IMR-90 (cell line): ENCODE measurements at regions not wholly inside any gene's neighbourhood (a gene's known extent, or its start where the extent isn't known, plus 50 kb on each side); places are given as distances from the start of the nearest gene placed in this dataset.

Source experiments
- ATAC-seq: fragments of 200-7000 bp; cut with Tn5 transposase; 2 replicates; pipeline ENCODE4 v1.9.1; 2020; ENCODE audit warnings: low read depth, mild to moderate bottlenecking, moderate library complexity
- BruUV-seq: library from RNA; stranded (reverse); fragments of 400-500 nt; replicated peaks from 2 replicates; lab custom pipeline; 2021; lab: Mats Ljungman, UMichigan
- CTCF ChIA-PET: fragments of 300-600 bp; formaldehyde crosslinking; extraction: SDS; loops from one replicate; lab custom pipeline; 2021; ENCODE audit warnings: antibody characterized with exemption; lab: Yijun Ruan, JAX
- POLR2A ChIA-PET: fragments of 300-600 bp; sonication (Branson Sonifier 250); formaldehyde crosslinking; loops from one replicate; lab custom pipeline; 2022; ENCODE audit warnings: antibody characterized with exemption; ENCODE audit not compliant: unreplicated experiment; lab: Charles Lee
- DNase-seq: peaks from one replicate; pipeline ENCODE4 v3.0.0; 2013
- H2AFZ ChIP-seq: replicated peaks from 2 replicates; pipeline ENCODE3; 2013; ENCODE audit warnings: low read length, mild to moderate bottlenecking; ENCODE audit not compliant: poor library complexity
- H2AK5ac ChIP-seq: 2 replicates; pipeline ENCODE4 v1.6.1; 2013; ENCODE audit warnings: low read depth, low read length, inconsistent platforms
- H2AK9ac ChIP-seq: replicated peaks from 2 replicates; pipeline ENCODE3; 2013; ENCODE audit warnings: mild to moderate bottlenecking, low read depth, low read length, moderate library complexity; ENCODE audit not compliant: poor library complexity
- H2BK120ac ChIP-seq: 2 replicates; pipeline ENCODE4 v1.6.1; 2013; ENCODE audit warnings: low read depth, low read length, inconsistent platforms
- H2BK15ac ChIP-seq: 3 replicates; pipeline ENCODE4 v1.6.1; 2013; ENCODE audit warnings: low read depth, low read length, inconsistent platforms
- H2BK20ac ChIP-seq: 2 replicates; pipeline ENCODE4 v1.6.1; 2013; ENCODE audit warnings: low read depth, mild to moderate bottlenecking, inconsistent platforms, low read length, moderate library complexity
- H2BK5ac ChIP-seq: 2 replicates; pipeline ENCODE4 v1.6.1; 2013; ENCODE audit warnings: mild to moderate bottlenecking, low read depth, low read length, inconsistent platforms; ENCODE audit not compliant: poor library complexity, severe bottlenecking
- H3K14ac ChIP-seq: replicated peaks from 2 replicates; pipeline ENCODE4 v1.6.1; 2013; ENCODE audit warnings: low read depth, low read length, inconsistent platforms
- H3K18ac ChIP-seq: 2 replicates; pipeline ENCODE4 v1.6.1; 2013; ENCODE audit warnings: low read depth, low read length, control low read depth
- H3K23ac ChIP-seq: 2 replicates; pipeline ENCODE4 v1.6.1; 2013; ENCODE audit warnings: low read depth, low read length, inconsistent platforms
- H3K27ac ChIP-seq: 2 replicates; pipeline ENCODE4 v1.5.1; 2013; ENCODE audit warnings: mild to moderate bottlenecking, control low read depth, low read length; ENCODE audit not compliant: insufficient read depth
- H3K27me3 ChIP-seq: 2 replicates; pipeline ENCODE4 v1.6.1; 2013; ENCODE audit warnings: low read length; ENCODE audit not compliant: control insufficient read depth, insufficient read depth
- H3K36me3 ChIP-seq: 2 replicates; pipeline ENCODE4 v1.6.1; 2013; ENCODE audit warnings: low read length, mixed read lengths; ENCODE audit not compliant: control insufficient read depth, insufficient read depth
- H3K4ac ChIP-seq: 2 replicates; pipeline ENCODE4 v1.6.1; 2013; ENCODE audit warnings: low read depth, low read length, inconsistent platforms
- H3K4me1 ChIP-seq: 2 replicates; pipeline ENCODE4 v1.6.1; 2013; ENCODE audit warnings: low read length, mixed read lengths; ENCODE audit not compliant: control insufficient read depth, insufficient read depth
- H3K4me2 ChIP-seq: 2 replicates; pipeline ENCODE4 v1.6.1; 2013; ENCODE audit warnings: low read depth, mild to moderate bottlenecking, control low read depth, low read length, moderate library complexity
- H3K4me3 ChIP-seq: 2 replicates; pipeline ENCODE4 v1.5.1; 2013; ENCODE audit warnings: low read depth, mild to moderate bottlenecking, control low read depth, low read length, moderate library complexity; ENCODE audit not compliant: insufficient read depth
- H3K56ac ChIP-seq: 2 replicates; pipeline ENCODE4 v1.6.1; 2013; ENCODE audit warnings: low read length, inconsistent platforms; ENCODE audit not compliant: insufficient read depth; ENCODE audit errors: extremely low read depth
- H3K79me1 ChIP-seq, 2 experiments: 2 replicates each; pipeline ENCODE4 v1.6.1; 2013; ENCODE audit warnings: low read length in 2 of 2, inconsistent platforms in 1 of 2, low read depth in 1 of 2
- H3K9ac ChIP-seq: 2 replicates; pipeline ENCODE4 v1.6.1; 2013; ENCODE audit warnings: low read depth, low read length, control low read depth
- H3K9me1 ChIP-seq: 2 replicates; pipeline ENCODE4 v1.6.1; 2013; ENCODE audit warnings: low read length, inconsistent platforms; ENCODE audit not compliant: insufficient read depth
- H3K9me3 ChIP-seq: 2 replicates; pipeline ENCODE4 v1.6.1; 2013; ENCODE audit warnings: low read length; ENCODE audit not compliant: control insufficient read depth, insufficient read depth
- H4K20me1 ChIP-seq: 2 replicates; pipeline ENCODE4 v1.6.1; 2013; ENCODE audit warnings: low read length, inconsistent platforms; ENCODE audit not compliant: insufficient read depth
- H4K5ac ChIP-seq: 2 replicates; pipeline ENCODE4 v1.6.1; 2013; ENCODE audit warnings: mild to moderate bottlenecking, low read depth, low read length, control low read depth
- H4K8ac ChIP-seq, 2 experiments: 2 replicates each; pipeline ENCODE4 v1.6.1; 2013; ENCODE audit warnings: low read depth in 2 of 2, low read length in 2 of 2, control low read depth in 1 of 2, inconsistent platforms in 1 of 2
- H4K91ac ChIP-seq: 2 replicates; pipeline ENCODE4 v1.6.1; 2013; ENCODE audit warnings: low read depth, low read length, inconsistent platforms; ENCODE audit not compliant: insufficient read depth
- BHLHE40 ChIP-seq: fragments of 150-350 bp; IDR thresholded peaks from 2 replicates; pipeline ENCODE4 v1.6.1; 2016; ENCODE audit warnings: mild to moderate bottlenecking, low read depth, low read length
- CEBPB ChIP-seq: IDR thresholded peaks from 2 replicates; pipeline ENCODE4 v1.6.1; 2012; ENCODE audit warnings: low read depth, low read length, improper control_type of control experiment
- CHD1 ChIP-seq: IDR thresholded peaks from 2 replicates; pipeline ENCODE4 v1.6.1; 2012; ENCODE audit warnings: low read depth, low read length, improper control_type of control experiment
- CTCF ChIP-seq: conservative IDR thresholded peaks from 2 replicates; pipeline ENCODE4 v1.5.1; 2012; ENCODE audit warnings: mild to moderate bottlenecking, low read depth, low read length, improper control_type of control experiment
- ELK1 ChIP-seq: fragments of 150-350 bp; IDR thresholded peaks from 2 replicates; pipeline ENCODE4 v1.6.1; 2016; ENCODE audit warnings: low read depth, mild to moderate bottlenecking, low read length, moderate library complexity, borderline replicate concordance
- FOS ChIP-seq: fragments of 150-350 bp; IDR thresholded peaks from 2 replicates; pipeline ENCODE4 v1.6.1; 2016; ENCODE audit warnings: low read depth, low read length
- MAFK ChIP-seq: IDR thresholded peaks from 2 replicates; pipeline ENCODE4 v1.6.1; 2012; ENCODE audit warnings: low read depth, low read length, improper control_type of control experiment
- MAZ ChIP-seq: IDR thresholded peaks from 2 replicates; pipeline ENCODE4 v1.6.1; 2012; ENCODE audit warnings: low read depth, mild to moderate bottlenecking, low read length, improper control_type of control experiment, moderate library complexity, borderline replicate concordance
- MXI1 ChIP-seq: IDR thresholded peaks from 2 replicates; pipeline ENCODE4 v1.6.1; 2012; ENCODE audit warnings: low read depth, mild to moderate bottlenecking, low read length, moderate library complexity, borderline replicate concordance
- NFE2L2 ChIP-seq: fragments of 150-350 bp; IDR thresholded peaks from 2 replicates; pipeline ENCODE4 v1.6.1; 2016; ENCODE audit warnings: low read depth, mild to moderate bottlenecking, low read length
- POLR2A ChIP-seq: IDR thresholded peaks from 2 replicates; pipeline ENCODE4 v1.6.1; 2012; ENCODE audit warnings: mild to moderate bottlenecking, low read depth, low read length
- RAD21 ChIP-seq: IDR thresholded peaks from 2 replicates; pipeline ENCODE4 v1.6.1; 2012; ENCODE audit warnings: low read length, improper control_type of control experiment
- RCOR1 ChIP-seq: IDR thresholded peaks from 2 replicates; pipeline ENCODE4 v1.6.1; 2012; ENCODE audit warnings: mild to moderate bottlenecking, low read length, improper control_type of control experiment; ENCODE audit not compliant: insufficient replicate concordance
- RFX5 ChIP-seq: IDR thresholded peaks from 2 replicates; pipeline ENCODE4 v1.8.0; 2012; ENCODE audit warnings: low read depth, mild to moderate bottlenecking, low read length, moderate library complexity
- SMC3 ChIP-seq: fragments of 150-350 bp; IDR thresholded peaks from 2 replicates; pipeline ENCODE4 v1.6.1; 2016; ENCODE audit warnings: low read depth, mild to moderate bottlenecking, antibody characterized with exemption, low read length, moderate library complexity
- USF2 ChIP-seq: fragments of 150-350 bp; IDR thresholded peaks from 2 replicates; pipeline ENCODE4 v1.6.1; 2017; ENCODE audit warnings: mild to moderate bottlenecking, antibody characterized with exemption, low read length, low read depth
- WGBS, 2 experiments: methylation state at CpG; one replicate each; pipeline versions ENCODE4 v1.1.5 to v1.1.7; 2013; ENCODE audit warnings: missing lambda C conversion rate in 2 of 2; ENCODE audit not compliant: insufficient read length in 1 of 2; ENCODE audit errors: extremely low coverage in 2 of 2; 5-methylcytosine and 5-hydroxymethylcytosine counted together
- dilution Hi-C: fragments of 300-500 bp; cut with HindIII; formaldehyde crosslinking; loops from one replicate; pipeline ENCODE4 v1.14.3; 2018; ENCODE audit warnings: low sequenced_read_pairs; ENCODE audit not compliant: unreplicated experiment
- in situ Hi-C: fragments of 300-500 bp; cut with MboI; formaldehyde crosslinking; loops from 3 replicates; pipeline ENCODE4 v1.14.3; 2019; ENCODE audit warnings: low sequenced_read_pairs, inconsistent platforms, mixed read lengths
- intact Hi-C: fragments of 100-400 bp; cut with micrococcal nuclease; formaldehyde crosslinking; loops from 2 replicates; pipeline ENCODE4 v1.10.0; 2022

GRCh38 chr10:65581426-65582026, 1344.3 kb upstream of the LRRTM3 start:
- H3K14ac ChIP-seq, result no peak overlapping the region
- ChIA-PET CTCF (no interaction called here), POLR2A (no interaction called here)
- intact Hi-C loops (no loop called here), dilution Hi-C loops (no loop called here), in situ Hi-C loops (no loop called here)
- H3K79me1 ChIP-seq, result no peaks in the 10 kb centered on the region
- peaks cover 4% of the 10 kb centered on the region for H3K9me3 ChIP-seq
- H2BK5ac ChIP-seq, result no peak overlapping the region
- 60% methylated on average over 1 of the region's 5 CpGs; no CpG with 5 or more reads in 1 of the 2 experiments for WGBS, 2 experiments
- H3K56ac ChIP-seq, result no peak overlapping the region
- no peaks in the 10 kb centered on the region for H3K27me3 ChIP-seq
- H3K9ac ChIP-seq, result no peak overlapping the region
- no peaks in the 10 kb centered on the region for H3K4me1 ChIP-seq
- no peaks in the 10 kb centered on the region for H3K9me1 ChIP-seq
- no peak overlapping the region for H4K91ac ChIP-seq
- BruUV-seq, result no TSS peak
- no peak overlapping the region for H4K5ac ChIP-seq
- H4K8ac ChIP-seq, result no peak overlapping the region
- no peak overlapping the region for H3K18ac ChIP-seq
- no peak overlapping the region for H3K23ac ChIP-seq
- H2AK5ac ChIP-seq, result no peak overlapping the region
- H3K27ac ChIP-seq, result no peak overlapping the region
- H2BK20ac ChIP-seq, result no peak overlapping the region
- no peak for ATAC-seq
- no peak overlapping the region for H2BK120ac ChIP-seq
- H3K4me3 ChIP-seq, result no peak overlapping the region
- H2AK9ac ChIP-seq, result no peak overlapping the region
- H2BK15ac ChIP-seq, result no peak overlapping the region
- DNase-seq, result no peak
- H3K4ac ChIP-seq, result no peak overlapping the region
- H4K20me1 ChIP-seq, result no peaks in the 10 kb centered on the region
- H3K36me3 ChIP-seq, result no peaks in the 10 kb centered on the region
- no peak overlapping the region for H3K4me2 ChIP-seq
- TF ChIP-seq FOS, result no peak
- TF ChIP-seq RAD21, result no peak
- no peak for TF ChIP-seq CEBPB
- no peak for TF ChIP-seq POLR2A
- TF ChIP-seq RCOR1, result no peak
- TF ChIP-seq CTCF, result no peak
- no peak for TF ChIP-seq BHLHE40
- no peak for TF ChIP-seq USF2
- TF ChIP-seq MXI1, result no peak
- TF ChIP-seq SMC3, result no peak
- TF ChIP-seq RFX5, result no peak
- TF ChIP-seq ELK1, result no peak
- no peak for TF ChIP-seq CHD1
- no peak for TF ChIP-seq MAZ
- no peak for TF ChIP-seq MAFK
- no peak for TF ChIP-seq NFE2L2
- H2AFZ ChIP-seq, result no peak overlapping the region
